ELR (cell line): ENCODE measurements at regions not wholly inside any gene's neighbourhood (a gene's known extent, or its start where the extent isn't known, plus 50 kb on each side); places are given as distances from the start of the nearest gene placed in this dataset.
A peak's percentile ranks its signal among the peaks of the same experiment; 100 is the strongest.
"Not testable (repeated sequence)": the region's sequence is repeated elsewhere in the genome, so short reads cannot be mapped to it uniquely, and the experiment has no call there.

Experiments
- DNase-seq: peaks from one replicate; pipeline ENCODE4 v3.0.0-alpha.2; 2015; ENCODE audit warnings: low read depth

DNA sequence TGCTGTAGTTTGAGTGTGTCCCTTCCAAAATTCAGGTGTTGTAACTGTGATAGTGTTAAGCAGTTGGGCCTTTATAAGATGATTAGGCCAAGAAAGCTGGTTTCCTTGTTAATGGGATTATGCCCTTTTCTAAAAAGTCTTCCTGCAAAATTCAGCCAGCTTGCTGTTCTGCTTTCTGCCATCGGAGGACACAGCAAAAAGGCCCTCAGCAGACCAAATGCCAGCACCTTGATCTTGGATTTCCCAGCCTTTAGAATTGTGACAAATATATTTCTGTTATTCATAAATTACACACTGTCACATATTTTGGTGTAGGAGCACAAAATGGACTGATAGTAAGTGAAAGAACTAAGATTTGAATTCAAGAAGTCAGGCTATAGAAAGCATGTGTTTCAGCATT, 203.2 kb downstream of the IZUMO3 start:
- no peak for DNase-seq

- no peak for DNase-seq
Observed at GRCh38 chr9:24333629-24334028, 212.1 kb downstream of the IZUMO3 start.

GRCh38 chr9:24298912-24299311, 246.8 kb downstream of the IZUMO3 start:
- DNase-seq = no peak

DNA sequence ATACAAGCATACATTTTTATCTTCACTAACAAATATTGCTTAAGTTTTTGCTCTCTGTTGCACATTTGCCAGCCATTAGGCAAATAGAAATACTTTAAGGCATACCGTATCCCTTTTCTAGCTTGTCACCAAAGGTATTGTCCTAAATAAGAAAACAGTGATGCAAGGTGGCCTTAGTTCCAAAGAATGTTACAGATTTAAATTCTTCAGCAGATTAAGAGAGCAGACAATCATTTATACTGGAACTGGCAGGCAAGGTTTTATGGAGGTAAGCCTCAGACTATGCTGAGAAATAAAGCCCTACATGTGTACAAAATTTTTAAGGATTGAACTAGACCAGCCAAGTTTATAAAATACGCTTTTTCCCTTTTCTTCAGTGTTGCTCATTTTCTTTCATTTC, 247.8 kb downstream of the IZUMO3 start:
- DNase-seq = no peak

DNA sequence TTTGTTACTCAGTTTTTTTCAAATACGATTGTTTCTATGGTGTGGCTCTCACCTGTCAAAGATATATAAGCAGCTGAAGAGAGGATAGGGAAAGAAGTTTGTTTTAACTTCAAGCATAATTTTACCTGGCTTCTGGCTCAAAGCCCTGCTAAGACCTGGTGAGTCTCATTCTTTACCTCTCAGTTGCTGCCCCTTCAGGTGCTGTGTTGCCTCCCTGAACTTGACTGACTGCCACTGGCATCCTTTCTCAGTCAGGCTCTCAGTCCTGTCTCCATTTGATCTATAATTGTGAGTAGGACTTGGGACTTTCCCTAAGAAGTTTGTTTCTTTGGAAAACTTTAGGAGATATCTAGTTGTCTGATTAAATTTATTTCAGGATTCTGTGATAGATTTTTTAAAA, 249.6 kb downstream of the IZUMO3 start:
- no peak for DNase-seq

DNA sequence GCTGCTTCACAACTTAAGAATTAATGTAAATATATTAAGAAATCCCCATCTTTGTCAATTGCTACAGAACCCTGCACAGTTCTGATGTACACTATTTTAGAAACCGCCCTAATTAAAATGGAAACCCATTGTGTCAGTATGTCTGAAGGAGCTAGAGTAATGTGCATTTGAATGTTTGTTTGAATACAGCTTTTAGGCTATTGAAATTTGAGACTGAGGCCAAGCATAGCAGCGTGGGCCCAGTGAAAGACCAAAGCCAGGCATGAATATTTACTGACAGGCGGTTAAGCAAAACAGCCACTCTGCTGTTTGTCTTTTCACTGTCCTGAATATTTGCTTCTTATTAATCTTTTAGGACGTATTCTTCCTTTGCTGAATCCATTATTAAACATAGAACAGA, 252.3 kb downstream of the IZUMO3 start:
- no peak for DNase-seq

- DNase-seq = no peak
Observed at GRCh38 chr9:24286761-24287160, 258.9 kb downstream of the IZUMO3 start.

DNA sequence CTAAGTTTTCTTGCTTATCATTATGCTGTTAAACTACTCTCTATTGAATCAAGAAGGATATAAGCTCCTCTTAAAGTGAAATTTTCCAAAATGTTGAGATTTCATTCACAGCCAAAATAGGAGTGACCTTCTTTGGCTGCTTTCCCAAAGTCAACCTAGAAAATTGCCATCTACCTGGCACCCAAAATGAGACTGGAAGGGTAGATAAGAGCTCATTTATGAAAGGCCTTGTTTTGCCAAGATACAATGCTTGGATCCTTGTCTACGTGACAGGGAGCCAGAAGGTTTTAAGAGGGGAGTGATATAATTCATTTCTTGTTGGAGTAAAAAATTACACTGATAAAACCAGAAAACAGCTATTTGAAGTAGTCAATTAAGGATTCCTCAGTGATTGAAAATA, 287.1 kb downstream of the IZUMO3 start:
- DNase-seq = no peak

DNA sequence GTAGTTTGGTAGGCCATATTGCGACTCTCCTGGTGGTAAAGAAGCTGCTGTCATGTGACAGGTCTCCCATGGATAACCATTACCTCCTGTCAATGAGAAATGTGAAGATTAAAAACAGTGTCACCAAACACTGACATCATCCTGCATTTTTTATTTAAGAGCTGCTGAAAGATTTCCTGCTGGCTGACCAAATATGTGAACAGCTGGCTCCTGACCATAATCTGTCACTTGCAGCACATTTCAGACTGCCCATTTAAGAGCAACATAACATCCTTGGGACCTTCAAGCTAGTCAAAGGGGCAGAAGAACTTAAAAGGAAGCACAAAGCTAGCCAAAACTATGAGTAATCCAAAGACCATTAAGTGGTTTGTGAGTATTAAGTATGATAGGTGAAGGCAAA, 288.0 kb downstream of the IZUMO3 start:
- no peak for DNase-seq

DNA sequence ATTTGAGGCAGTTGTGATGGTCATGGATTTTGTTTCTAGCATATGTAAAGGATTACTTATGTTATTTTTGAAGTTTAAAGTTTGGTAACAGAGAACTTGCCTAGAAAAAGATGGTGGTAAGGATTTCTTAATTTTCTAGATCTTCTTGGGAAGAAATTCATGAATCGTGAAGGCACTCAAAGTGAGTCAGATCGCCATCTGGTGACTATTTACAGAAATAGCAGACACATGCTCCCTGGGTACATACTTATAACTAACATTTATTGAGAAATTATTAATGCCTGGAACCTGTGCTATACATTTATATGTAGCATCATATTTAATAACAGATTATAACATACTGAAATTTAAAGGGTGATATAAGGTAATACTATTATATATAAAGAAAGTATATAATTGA, 299.7 kb downstream of the IZUMO3 start:
- peak; percentile 28 for DNase-seq

DNA sequence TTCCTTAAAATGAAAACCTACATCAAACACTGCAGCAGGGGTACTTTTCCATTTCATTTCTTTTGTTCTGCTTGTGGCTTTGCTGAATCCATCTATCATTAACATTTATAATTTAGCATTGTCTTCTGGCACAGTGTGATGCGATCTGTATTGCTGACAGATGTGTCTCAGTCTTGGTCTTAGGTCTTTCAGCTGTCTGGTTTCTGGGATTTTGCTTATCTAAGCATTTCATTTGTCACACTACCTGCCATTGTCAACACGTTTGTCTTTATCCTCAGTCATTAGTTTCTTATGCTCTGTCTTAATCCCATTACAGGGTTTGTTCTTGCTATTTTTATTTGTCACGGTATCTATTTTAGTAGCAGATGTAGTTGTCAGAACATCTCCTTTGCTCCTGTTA, 303.1 kb downstream of the IZUMO3 start:
- DNase-seq = no peak

GRCh38 chr9:24218656-24219055, 327.0 kb downstream of the IZUMO3 start:
- no peak for DNase-seq

DNA sequence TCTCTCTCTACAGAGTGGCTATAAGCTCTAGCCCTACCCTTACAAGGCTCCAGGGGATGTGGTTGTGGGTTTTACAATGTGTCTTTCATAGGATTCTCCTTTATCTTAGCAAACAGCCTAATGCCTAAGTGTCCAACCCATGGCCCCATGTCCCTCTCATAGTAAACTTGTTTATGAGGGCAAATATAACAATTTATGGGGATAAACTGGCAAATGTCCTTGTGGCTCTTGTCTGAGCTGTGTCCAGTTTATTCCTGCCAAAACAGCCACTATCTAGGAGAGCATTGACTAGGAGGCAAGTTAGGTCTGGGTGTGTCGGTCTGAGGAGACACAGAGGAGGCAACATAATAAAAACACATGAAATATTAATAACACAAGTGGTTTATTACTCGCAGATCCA, 335.1 kb downstream of the IZUMO3 start:
- DNase-seq = no peak

DNA sequence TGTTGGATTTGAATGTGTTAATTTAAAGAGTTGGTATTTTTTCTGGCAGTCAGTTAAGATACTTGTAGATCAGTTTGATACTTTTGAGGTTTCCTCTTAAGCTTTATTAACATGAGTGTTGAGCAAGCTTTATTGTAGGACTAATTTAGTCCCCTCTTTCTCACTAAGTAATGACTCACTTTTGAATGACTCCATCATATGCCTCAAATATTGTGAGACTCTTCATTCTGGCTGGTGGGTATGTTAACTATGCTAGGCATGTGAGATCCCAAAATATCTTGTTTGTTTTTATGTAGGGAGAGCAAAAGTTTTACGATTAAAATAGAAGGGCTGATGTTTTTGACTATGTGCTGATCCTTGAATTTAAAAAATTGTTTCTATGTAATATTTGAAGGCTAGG, 355.7 kb downstream of the IZUMO3 start:
- DNase-seq = no peak

GRCh38 chr9:24180572-24180971, 354.5 kb upstream of the ELAVL2 start:
- DNase-seq = not testable (repeated sequence)

GRCh38 chr9:24144796-24145195, 318.8 kb upstream of the ELAVL2 start:
- no peak for DNase-seq

- DNase-seq = not testable (repeated sequence)
Observed at GRCh38 chr9:24135072-24135471, 309.0 kb upstream of the ELAVL2 start.

DNA sequence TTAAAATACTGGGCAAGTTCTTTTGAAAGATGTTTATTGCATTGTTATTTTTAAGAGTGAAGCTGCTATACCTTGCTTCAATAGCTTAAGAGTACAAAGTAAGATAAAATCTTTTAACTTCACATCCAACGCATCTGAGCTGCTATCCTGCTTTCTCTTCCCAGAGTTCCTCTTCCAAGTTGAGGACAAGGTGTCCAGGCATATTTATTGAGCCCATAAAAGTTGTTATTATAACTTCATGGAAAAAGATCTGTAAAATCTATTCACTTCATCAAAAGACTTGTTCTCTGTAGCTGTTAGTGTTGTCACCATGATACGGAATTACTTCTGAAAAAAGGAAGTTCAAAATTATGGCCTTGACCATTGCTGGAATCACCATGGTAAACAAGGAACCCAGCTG, 306.2 kb upstream of the ELAVL2 start:
- DNase-seq = no peak

- DNase-seq = no peak
Observed at GRCh38 chr9:24127519-24127918, 301.5 kb upstream of the ELAVL2 start.

DNA sequence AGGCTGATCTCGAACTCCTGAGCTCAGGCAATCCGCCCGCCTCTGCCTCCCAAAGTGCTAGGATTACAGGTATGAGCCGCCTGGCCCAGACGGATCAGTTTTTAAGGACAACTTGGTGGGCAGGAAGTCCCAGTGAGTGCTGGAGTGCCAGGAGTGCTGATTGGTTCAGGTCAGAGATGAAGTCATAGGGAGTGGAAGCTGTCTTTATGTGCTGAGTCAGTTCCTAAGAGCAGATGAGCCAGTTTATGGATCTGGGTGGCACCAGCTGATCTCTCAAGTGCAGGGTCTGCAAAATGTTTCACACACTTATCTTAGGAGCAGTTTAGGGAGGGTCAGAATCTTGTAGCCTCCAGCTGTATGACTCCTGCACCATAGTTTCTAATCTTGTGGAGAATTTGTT, 292.1 kb upstream of the ELAVL2 start:
- no peak for DNase-seq

DNA sequence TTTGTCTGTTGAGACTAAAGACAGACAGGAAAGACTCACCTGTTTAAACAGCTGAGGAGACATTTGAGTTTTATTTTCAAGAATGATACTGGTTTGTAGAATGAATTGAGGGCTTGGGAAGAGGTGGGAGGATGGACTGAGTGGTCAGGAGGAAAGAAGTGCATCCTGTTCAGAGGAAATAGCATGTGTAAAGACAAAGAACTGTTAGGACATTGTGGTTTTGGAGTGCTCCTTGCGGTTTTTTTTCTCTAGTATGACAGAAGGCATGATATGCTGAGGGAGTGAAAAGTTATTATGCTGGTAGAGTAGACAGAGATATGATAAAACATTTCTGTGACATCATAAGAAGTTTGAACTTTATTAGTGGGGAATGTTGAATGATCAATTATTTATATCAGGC, 270.7 kb upstream of the ELAVL2 start:
- no peak for DNase-seq

GRCh38 chr9:24095246-24095645, 269.2 kb upstream of the ELAVL2 start:
- no peak for DNase-seq

DNA sequence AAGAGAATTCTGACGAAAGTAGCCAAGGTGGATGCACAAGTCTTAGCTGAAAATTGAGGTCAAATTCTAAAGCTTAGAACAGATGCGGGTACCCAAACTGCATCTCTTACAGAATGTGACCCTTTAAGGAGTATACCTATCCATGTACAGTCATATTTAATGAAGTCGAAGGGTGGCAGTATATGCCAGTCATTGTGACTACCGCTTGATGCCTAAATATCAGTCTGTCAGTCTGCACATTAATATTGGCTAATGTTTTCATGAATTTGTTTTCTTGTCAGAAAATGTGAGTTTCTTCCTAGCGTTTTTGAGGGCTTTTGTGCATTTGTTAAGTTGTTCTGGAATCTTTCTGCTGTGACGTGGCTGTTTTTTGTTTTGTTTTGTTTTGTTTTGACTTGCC, 264.5 kb upstream of the ELAVL2 start:
- no peak for DNase-seq

DNA sequence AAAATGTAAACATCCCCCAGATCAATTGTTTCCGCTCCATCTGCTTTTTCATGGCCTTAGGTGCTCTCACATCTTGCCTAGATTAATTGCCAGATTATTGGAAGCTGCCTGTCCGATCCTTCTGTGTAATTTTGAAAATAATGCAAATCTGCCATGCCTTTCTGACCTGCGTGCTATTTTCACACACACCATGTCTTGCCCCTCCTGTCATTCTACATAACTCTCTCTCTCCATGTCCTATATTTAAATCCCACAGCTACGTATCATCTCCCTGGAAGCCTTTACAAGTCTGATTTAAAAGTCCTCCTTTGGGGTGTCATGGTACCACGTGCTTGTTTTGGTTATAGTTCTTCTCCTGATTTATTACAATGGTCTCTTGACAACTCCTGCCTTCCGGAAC, 247.6 kb upstream of the ELAVL2 start:
- DNase-seq = no peak

DNA sequence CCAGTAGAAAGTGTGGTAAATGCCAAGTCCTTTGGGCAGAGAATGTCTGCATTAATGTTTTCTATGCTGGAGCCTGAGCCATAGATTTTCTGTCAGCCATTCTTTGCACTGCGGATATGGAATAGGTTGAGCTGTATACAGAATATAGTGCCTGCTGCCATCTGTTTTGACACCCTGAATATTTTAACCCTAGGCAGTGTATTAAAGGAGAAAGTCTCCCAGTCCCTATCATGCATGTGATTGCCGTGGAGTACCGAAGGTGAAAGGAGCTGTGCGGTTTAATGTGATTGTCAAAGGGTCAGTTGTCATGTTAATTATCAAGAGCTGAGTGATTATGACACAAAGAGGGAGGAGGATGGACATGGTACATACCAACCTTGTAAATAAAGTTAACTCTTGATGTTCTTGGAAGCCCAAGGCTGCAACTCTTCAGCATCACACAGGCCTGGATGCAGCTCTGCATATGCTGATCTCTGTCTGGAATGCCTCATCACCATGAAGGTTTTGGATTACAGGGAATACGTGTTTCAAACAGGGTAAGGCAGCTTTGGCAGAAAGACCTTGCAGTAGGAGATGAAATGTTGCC, 247.1 kb upstream of the ELAVL2 start:
- DNase-seq = no peak
